ENCODE measurements at regions not wholly inside any gene's neighbourhood (a gene's known extent, or its start where the extent isn't known, plus 50 kb on each side); places are given as distances from the start of the nearest gene placed in this dataset.

DNA sequence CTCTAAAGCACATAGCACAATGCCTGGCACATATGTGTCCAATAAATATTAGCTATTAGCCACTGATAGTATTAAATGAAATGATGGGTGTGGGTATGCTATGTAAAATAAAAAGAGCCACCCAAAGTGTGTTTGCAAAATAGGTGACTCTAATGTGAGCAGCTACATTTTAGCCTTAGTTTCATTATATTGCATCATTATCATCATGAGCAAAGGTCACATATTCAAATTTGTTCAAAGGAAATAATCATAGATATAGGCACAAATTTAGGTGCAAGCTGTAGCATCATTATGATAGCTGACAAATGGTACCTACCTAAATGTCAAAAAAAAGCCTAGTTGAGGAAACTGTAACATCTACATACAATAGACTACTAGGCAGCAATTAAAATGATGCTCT, 373.9 kb upstream of the FGF13 start:
- Histone ChIP-seq H3K9me2 (ENCODE audit: insufficient read depth) (no peaks in the 10 kb centered on the region), H3K27ac (ENCODE audit: low read depth, low read length) (no peak overlapping the region), H3K79me2 (ENCODE audit: insufficient read depth, low read length) (no peaks in the 10 kb centered on the region), H3K9ac (ENCODE audit: low read length) (no peak overlapping the region), H4K20me1 (ENCODE audit: insufficient read depth) (no peaks in the 10 kb centered on the region), H3K4me1 (ENCODE audit: control insufficient read depth in 1 of 2, insufficient read depth in 2 of 2, low read length in 2 of 2) (no peaks in the 10 kb centered on the region), H2AFZ (ENCODE audit: low read depth, low read length, poor library complexity, severe bottlenecking) (no peak overlapping the region), H3K27me3 (ENCODE audit: insufficient read depth, low read length) (no peaks in the 10 kb centered on the region), H3K36me3 (ENCODE audit: control insufficient read depth in 1 of 2, insufficient read depth in 2 of 2, low read length in 2 of 2) (no peaks in the 10 kb centered on the region), H3K4me3 (replicated peaks in 1 of 2; ENCODE audit: low read depth in 1 of 2, low read length in 2 of 2) (no peak overlapping the region), H3K9me3 (ENCODE audit: control insufficient read depth in 1 of 2, insufficient read depth in 1 of 2, low read depth in 1 of 2, low read length in 2 of 2) (no peaks in the 10 kb centered on the region), H3K4me2 (ENCODE audit: low read length) (no peak overlapping the region)
- BruUV-seq (replicated peaks): no TSS peak
- no peak for TF ChIP-seq SIN3A (IDR thresholded peaks at IDR 0.05; ENCODE audit: low read depth)
- TF ChIP-seq EGR1 (IDR thresholded peaks at IDR 0.05; ENCODE audit: low read depth): no peak
- DNase-seq (ENCODE audit: low read depth, low spot score) (no peak), ATAC-seq (no peak)
- CTCF ChIA-PET: no interaction called here
- POLR2A ChIA-PET: no interaction called here
- intact Hi-C loops (cut with micrococcal nuclease): no loop called here
- RAD21 ChIA-PET (ENCODE audit: low non-redundant PET in 1 of 2, low total read pairs in 2 of 2, uncharacterized antibody in 2 of 2, unreplicated experiment in 2 of 2): no interaction called here

DNA sequence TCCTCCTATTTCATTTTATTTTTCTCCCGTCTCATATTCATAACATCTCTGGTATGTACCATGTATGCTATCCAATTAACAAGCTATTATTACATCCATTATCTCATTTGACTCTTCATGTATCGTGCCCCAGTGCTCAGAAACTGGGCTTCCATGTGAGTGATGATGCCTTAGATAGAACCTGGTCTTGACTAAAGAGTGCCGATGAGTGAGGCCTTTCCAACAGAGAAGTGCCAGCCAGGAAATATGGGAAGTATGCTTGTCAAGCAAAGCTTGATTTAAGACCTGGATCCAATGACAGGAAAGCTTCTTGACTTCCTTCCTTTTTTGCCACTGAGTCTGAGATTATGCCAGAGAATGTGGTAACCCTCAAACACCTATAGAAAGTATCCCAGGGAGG, 371.7 kb upstream of the FGF13 start:
- CTCF ChIA-PET: no interaction called here
- no peaks in the 10 kb centered on the region for H3K27me3 ChIP-seq (ENCODE audit: insufficient read depth, low read length)
- H3K9me2 ChIP-seq (ENCODE audit: insufficient read depth): no peaks in the 10 kb centered on the region
- H3K4me1 ChIP-seq (ENCODE audit: control insufficient read depth in 1 of 2, insufficient read depth in 2 of 2, low read length in 2 of 2): no peaks in the 10 kb centered on the region
- H3K36me3 ChIP-seq (ENCODE audit: control insufficient read depth in 1 of 2, insufficient read depth in 2 of 2, low read length in 2 of 2): no peaks in the 10 kb centered on the region
- no TSS peak for BruUV-seq (replicated peaks)
- H3K27ac ChIP-seq (ENCODE audit: low read depth, low read length): no peak overlapping the region
- H3K9me3 ChIP-seq (ENCODE audit: control insufficient read depth in 1 of 2, insufficient read depth in 1 of 2, low read depth in 1 of 2, low read length in 2 of 2): no peaks in the 10 kb centered on the region
- intact Hi-C loops (cut with micrococcal nuclease): no loop called here
- no peak overlapping the region for H3K9ac ChIP-seq (ENCODE audit: low read length)
- RAD21 ChIA-PET (ENCODE audit: low non-redundant PET in 1 of 2, low total read pairs in 2 of 2, uncharacterized antibody in 2 of 2, unreplicated experiment in 2 of 2): no interaction called here
- no peaks in the 10 kb centered on the region for H3K79me2 ChIP-seq (ENCODE audit: insufficient read depth, low read length)
- H3K4me3 ChIP-seq (replicated peaks in 1 of 2; ENCODE audit: low read depth in 1 of 2, low read length in 2 of 2): no peak overlapping the region
- H2AFZ ChIP-seq (ENCODE audit: low read depth, low read length, poor library complexity, severe bottlenecking): no peak overlapping the region
- POLR2A ChIA-PET: no interaction called here
- no peaks in the 10 kb centered on the region for H4K20me1 ChIP-seq (ENCODE audit: insufficient read depth)
- no peak for ATAC-seq
- no peak overlapping the region for H3K4me2 ChIP-seq (ENCODE audit: low read length)
- DNase-seq (ENCODE audit: low read depth, low spot score): no peak
- TF ChIP-seq CEBPB (IDR thresholded peaks at IDR 0.05; ENCODE audit: low read depth) (no peak), REST (IDR thresholded peaks at IDR 0.05; ENCODE audit: low read depth) (no peak), ZFX (IDR thresholded peaks at IDR 0.05) (no peak), TCF7L2 (IDR thresholded peaks at IDR 0.05; ENCODE audit: borderline replicate concordance, extremely low read depth, insufficient read depth, insufficient read length) (no peak), JUND (IDR thresholded peaks at IDR 0.05) (no peak), CBX3 (IDR thresholded peaks at IDR 0.05; ENCODE audit: low read depth) (no peak), EZH2 (IDR thresholded peaks at IDR 0.05) (no peak), POLR2AphosphoS5 (IDR thresholded peaks at IDR 0.05; ENCODE audit: low read depth, low read length) (no peak)

All from HCT116 (cell line).